Panc1 (cell line): ENCODE measurements at regions not wholly inside any gene's neighbourhood (a gene's known extent, or its start where the extent isn't known, plus 50 kb on each side); places are given as distances from the start of the nearest gene placed in this dataset.

Source experiments
- POLR2AphosphoS5 ChIP-seq: IDR thresholded peaks from 2 replicates; pipeline ENCODE4 v1.6.1; 2012; ENCODE audit warnings: mild to moderate bottlenecking, low read depth, low read length, moderate library complexity
- SIN3A ChIP-seq: IDR thresholded peaks from 2 replicates; pipeline ENCODE4 v1.6.1; 2012; ENCODE audit warnings: low read depth, mild to moderate bottlenecking, low read length, moderate library complexity, borderline replicate concordance; ENCODE audit not compliant: insufficient read depth
- TCF7L2 ChIP-seq: IDR thresholded peaks from 2 replicates; pipeline ENCODE4 v1.6.1; 2011; ENCODE audit warnings: mild to moderate bottlenecking, low read depth, low read length, inconsistent platforms
- TF ChIP-seq, protein P1 (sequence below): fragments of 450-650 bp; IDR thresholded peaks from 2 replicates; pipeline ENCODE4 v1.5.1; 2017; ENCODE audit warnings: mild to moderate bottlenecking
- TF ChIP-seq, protein P2 (sequence below), 2 experiments: IDR thresholded peaks; 2 replicates each; pipeline ENCODE4 v1.6.1; 2011 to 2012; ENCODE audit warnings: low read depth in 2 of 2, control low read depth in 1 of 2, low read length in 1 of 2, mild to moderate bottlenecking in 1 of 2, moderate library complexity in 1 of 2; ENCODE audit not compliant: insufficient read depth in 1 of 2

- TF ChIP-seq, protein P1, sequence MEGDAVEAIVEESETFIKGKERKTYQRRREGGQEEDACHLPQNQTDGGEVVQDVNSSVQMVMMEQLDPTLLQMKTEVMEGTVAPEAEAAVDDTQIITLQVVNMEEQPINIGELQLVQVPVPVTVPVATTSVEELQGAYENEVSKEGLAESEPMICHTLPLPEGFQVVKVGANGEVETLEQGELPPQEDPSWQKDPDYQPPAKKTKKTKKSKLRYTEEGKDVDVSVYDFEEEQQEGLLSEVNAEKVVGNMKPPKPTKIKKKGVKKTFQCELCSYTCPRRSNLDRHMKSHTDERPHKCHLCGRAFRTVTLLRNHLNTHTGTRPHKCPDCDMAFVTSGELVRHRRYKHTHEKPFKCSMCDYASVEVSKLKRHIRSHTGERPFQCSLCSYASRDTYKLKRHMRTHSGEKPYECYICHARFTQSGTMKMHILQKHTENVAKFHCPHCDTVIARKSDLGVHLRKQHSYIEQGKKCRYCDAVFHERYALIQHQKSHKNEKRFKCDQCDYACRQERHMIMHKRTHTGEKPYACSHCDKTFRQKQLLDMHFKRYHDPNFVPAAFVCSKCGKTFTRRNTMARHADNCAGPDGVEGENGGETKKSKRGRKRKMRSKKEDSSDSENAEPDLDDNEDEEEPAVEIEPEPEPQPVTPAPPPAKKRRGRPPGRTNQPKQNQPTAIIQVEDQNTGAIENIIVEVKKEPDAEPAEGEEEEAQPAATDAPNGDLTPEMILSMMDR, result no peak
- TF ChIP-seq, protein P2, sequence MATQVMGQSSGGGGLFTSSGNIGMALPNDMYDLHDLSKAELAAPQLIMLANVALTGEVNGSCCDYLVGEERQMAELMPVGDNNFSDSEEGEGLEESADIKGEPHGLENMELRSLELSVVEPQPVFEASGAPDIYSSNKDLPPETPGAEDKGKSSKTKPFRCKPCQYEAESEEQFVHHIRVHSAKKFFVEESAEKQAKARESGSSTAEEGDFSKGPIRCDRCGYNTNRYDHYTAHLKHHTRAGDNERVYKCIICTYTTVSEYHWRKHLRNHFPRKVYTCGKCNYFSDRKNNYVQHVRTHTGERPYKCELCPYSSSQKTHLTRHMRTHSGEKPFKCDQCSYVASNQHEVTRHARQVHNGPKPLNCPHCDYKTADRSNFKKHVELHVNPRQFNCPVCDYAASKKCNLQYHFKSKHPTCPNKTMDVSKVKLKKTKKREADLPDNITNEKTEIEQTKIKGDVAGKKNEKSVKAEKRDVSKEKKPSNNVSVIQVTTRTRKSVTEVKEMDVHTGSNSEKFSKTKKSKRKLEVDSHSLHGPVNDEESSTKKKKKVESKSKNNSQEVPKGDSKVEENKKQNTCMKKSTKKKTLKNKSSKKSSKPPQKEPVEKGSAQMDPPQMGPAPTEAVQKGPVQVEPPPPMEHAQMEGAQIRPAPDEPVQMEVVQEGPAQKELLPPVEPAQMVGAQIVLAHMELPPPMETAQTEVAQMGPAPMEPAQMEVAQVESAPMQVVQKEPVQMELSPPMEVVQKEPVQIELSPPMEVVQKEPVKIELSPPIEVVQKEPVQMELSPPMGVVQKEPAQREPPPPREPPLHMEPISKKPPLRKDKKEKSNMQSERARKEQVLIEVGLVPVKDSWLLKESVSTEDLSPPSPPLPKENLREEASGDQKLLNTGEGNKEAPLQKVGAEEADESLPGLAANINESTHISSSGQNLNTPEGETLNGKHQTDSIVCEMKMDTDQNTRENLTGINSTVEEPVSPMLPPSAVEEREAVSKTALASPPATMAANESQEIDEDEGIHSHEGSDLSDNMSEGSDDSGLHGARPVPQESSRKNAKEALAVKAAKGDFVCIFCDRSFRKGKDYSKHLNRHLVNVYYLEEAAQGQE (IDR thresholded peaks at IDR 0.05; ENCODE audit: insufficient read depth in 1 of 2, low read depth in 2 of 2, low read length in 1 of 2), result no peak
- no peak for TF ChIP-seq POLR2AphosphoS5
- TF ChIP-seq SIN3A, result no peak
- TF ChIP-seq TCF7L2, result no peak
Observed at GRCh38 chr5:25090854-25091253, 446.1 kb upstream of the CDH10 start.
